Naive thymus-derived CD8-positive, alpha-beta T cell (primary cell): ENCODE measurements at regions not wholly inside any gene's neighbourhood (a gene's known extent, or its start where the extent isn't known, plus 50 kb on each side); places are given as distances from the start of the nearest gene placed in this dataset.
A peak's percentile ranks its signal among the peaks of the same experiment; 100 is the strongest.

Source experiments
- ATAC-seq, 2 donors: fragments of 150-1000 bp; cut with Tn5 transposase in 1 of 2; sonication (Bioruptor Pico), chemical (Tn5 transposase) in 1 of 2; 1 replicate in 1 of 2; 2 replicates in 1 of 2; pipeline ENCODE4 v1.10.0; 2021; ENCODE audit warnings: mild to moderate bottlenecking in 2 of 2, moderate library complexity in 2 of 2
- POLR2A ChIA-PET: fragments of 350-600 bp; sonication (Branson Sonifier 250); formaldehyde crosslinking; loops from one replicate; lab custom pipeline; 2021; ENCODE audit warnings: antibody characterized with exemption; lab: Charles Lee
- DNase-seq, 10 donors: peaks; one replicate each; pipeline versions ENCODE4 v3.0.0 to v3.0.0-alpha.2; 2020 to 2022
- H3K27ac Mint-ChIP-seq, 10 donors: one replicate each; pipeline ENCODE4 v1.8.0; 2020 to 2022; ENCODE audit warnings: mild to moderate bottlenecking in 10 of 10, mixed read lengths in 10 of 10, moderate library complexity in 4 of 10, inconsistent platforms in 1 of 10
- H3K27me3 Mint-ChIP-seq, 5 donors: one replicate each; pipeline ENCODE4 v1.8.0; 2021 to 2022; ENCODE audit warnings: mixed read lengths in 5 of 5
- H3K36me3 Mint-ChIP-seq, 3 donors: one replicate each; pipeline ENCODE4 v1.8.0; 2020 to 2022; ENCODE audit warnings: mixed read lengths in 3 of 3, mild to moderate bottlenecking in 2 of 3, inconsistent platforms in 1 of 3
- H3K4me1 Mint-ChIP-seq, 4 donors: one replicate each; pipeline ENCODE4 v1.8.0; 2021 to 2022; ENCODE audit warnings: mixed read lengths in 4 of 4
- H3K4me3 Mint-ChIP-seq, 10 donors: one replicate each; pipeline ENCODE4 v1.8.0; 2020 to 2022; ENCODE audit warnings: mild to moderate bottlenecking in 10 of 10, mixed read lengths in 10 of 10, moderate library complexity in 6 of 10, inconsistent platforms in 1 of 10
- H3K9me3 Mint-ChIP-seq, 9 donors: one replicate each; pipeline ENCODE4 v1.8.0; 2020 to 2022; ENCODE audit warnings: mixed read lengths in 9 of 9, mild to moderate bottlenecking in 3 of 9, inconsistent platforms in 1 of 9, moderate library complexity in 1 of 9

- ATAC-seq (no peak), DNase-seq (no peak)
- Mint-ChIP-seq H3K36me3 (no peaks in the 10 kb centered on the region), H3K4me1 (peaks cover 0 to 1% (median 0%) of the 10 kb centered on the region in 4 donors), H3K27me3 (peaks cover 11 to 41% (median 30%) of the 10 kb centered on the region in 5 donors), H3K9me3 (no peaks in the 10 kb centered on the region), H3K4me3 (no peak overlapping the region), H3K27ac (peak overlapping the region in 1 of 10 donors; percentile 36)
- POLR2A ChIA-PET = no interaction called here
Observed at GRCh38 chr1:91170571-91170970, 148.7 kb upstream of the ZNF644 start.

DNA sequence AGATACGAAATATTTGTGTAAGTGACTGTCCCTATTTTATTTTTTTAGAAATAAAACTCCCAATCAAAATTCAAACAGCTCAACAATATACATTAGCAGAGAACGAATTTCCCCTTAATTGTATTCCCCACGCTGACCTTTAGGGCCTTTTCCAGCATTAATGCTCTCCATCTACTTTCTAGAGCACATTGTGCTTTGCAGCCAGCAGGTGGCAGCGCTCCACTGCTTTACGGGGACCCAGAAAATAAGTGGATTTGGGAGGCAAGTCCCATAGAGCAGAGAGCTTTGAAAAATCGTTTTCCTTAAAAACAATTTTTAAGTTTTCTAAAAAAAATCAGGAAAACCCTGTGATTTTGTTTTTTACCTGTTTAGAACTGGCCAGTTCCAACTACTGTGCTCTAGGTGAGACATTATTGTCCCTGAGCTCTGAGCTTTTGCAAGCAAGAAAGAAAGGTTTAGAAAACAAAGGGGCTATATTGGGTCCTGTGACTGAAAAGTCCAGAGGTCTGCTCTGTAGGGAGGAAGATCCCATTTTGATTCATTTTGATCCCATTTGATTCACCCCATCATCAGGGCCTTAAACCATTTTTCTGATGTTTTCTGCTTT is 144.4 kb upstream of the ZNF644 start:
- Mint-ChIP-seq H3K4me3 (no peak overlapping the region), H3K9me3 (no peaks in the 10 kb centered on the region), H3K27me3 (peaks cover 0 to 11% (median 7%) of the 10 kb centered on the region in 5 donors), H3K27ac (no peak overlapping the region), H3K36me3 (no peaks in the 10 kb centered on the region), H3K4me1 (peaks cover 0 to 12% (median 2%) of the 10 kb centered on the region in 4 donors)
- ATAC-seq = no peak
- POLR2A ChIA-PET = no interaction called here
- peak in 5 of 10 donors; percentile 6 to 25 (median 15) for DNase-seq

DNA sequence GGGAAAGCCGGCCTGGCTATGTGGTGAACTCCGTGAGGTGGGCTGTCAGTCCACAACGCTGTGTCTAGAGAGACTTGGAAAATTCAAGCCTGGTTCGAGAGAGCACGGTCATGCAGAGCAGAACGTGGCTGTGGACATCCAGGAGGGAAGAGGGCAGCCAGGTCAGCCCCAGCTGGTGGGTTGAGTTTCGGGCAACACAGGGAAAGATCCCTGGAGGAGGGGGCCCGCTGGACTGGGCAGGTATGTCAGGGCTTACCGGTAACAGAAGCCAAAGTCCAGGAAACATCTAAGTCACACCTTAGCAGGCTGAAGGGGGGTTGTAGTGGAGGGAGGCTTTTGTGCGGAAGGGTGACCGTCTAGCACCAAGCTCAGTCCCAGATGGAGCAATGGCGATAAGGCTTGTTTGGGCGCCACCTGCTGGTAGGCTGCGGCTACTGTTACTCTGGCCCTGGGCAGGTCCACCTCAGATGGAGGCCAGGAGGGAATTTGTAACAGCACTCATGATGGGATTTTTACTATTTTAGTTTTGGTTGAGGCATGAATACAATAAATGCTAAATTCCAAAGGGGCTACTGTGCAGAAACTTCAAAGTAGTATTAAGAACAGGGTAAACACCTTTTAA is 143.3 kb upstream of the ZNF644 start:
- POLR2A ChIA-PET = no interaction called here
- peak overlapping the region in 1 of 10 donors; percentile 45 for H3K4me3 Mint-ChIP-seq
- peak overlapping the region in 1 of 10 donors; percentile 83 for H3K27ac Mint-ChIP-seq
- H3K36me3 Mint-ChIP-seq = no peaks in the 10 kb centered on the region
- ATAC-seq = peak; percentile 65 to 83
- no peaks in the 10 kb centered on the region for H3K9me3 Mint-ChIP-seq
- H3K27me3 Mint-ChIP-seq = peaks cover 0 to 11% (median 4%) of the 10 kb centered on the region in 5 donors
- peaks cover 0 to 12% (median 2%) of the 10 kb centered on the region in 4 donors for H3K4me1 Mint-ChIP-seq
- peak; percentile 10 to 71 (median 56) for DNase-seq

GRCh38 chr1:91162613-91163012 is 140.8 kb upstream of the ZNF644 start:
- Mint-ChIP-seq H3K36me3 (no peaks in the 10 kb centered on the region), H3K27ac (no peak overlapping the region), H3K4me3 (no peak overlapping the region), H3K27me3 (peaks cover 0 to 9% (median 3%) of the 10 kb centered on the region in 5 donors), H3K9me3 (no peaks in the 10 kb centered on the region), H3K4me1 (peaks cover 0 to 12% (median under 1%) of the 10 kb centered on the region in 4 donors)
- ATAC-seq = no peak
- POLR2A ChIA-PET = no interaction called here
- no peak for DNase-seq

DNA sequence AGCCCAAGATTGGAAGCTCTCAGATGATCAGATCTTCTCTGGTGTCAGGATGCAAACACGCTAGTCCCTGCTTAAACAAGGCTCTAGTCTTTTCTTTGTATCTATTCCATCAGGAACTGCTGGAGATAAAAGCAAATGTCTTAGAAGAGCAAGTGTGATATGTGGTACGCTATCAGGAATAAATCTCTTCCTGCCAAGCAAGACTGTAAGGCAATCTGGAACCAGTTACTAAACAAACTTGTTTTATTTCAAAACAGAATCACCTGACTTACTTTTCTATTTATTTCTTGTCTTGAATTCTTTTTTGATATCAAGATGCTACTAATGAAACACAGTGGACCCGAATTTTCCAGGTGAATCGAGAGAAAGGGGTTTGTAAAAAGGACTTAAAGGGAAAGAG is 139.9 kb upstream of the ZNF644 start:
- peaks cover 0 to 12% (median under 1%) of the 10 kb centered on the region in 4 donors for H3K4me1 Mint-ChIP-seq

GRCh38 chr1:91161166-91161565 is 139.3 kb upstream of the ZNF644 start:
- ATAC-seq = no peak
- no peak overlapping the region for H3K4me3 Mint-ChIP-seq
- POLR2A ChIA-PET = no interaction called here
- peaks cover 0 to 8% (median 2%) of the 10 kb centered on the region in 5 donors for H3K27me3 Mint-ChIP-seq
- peaks cover 0 to 12% (median under 1%) of the 10 kb centered on the region in 4 donors for H3K4me1 Mint-ChIP-seq
- no peak overlapping the region for H3K27ac Mint-ChIP-seq
- H3K9me3 Mint-ChIP-seq = no peaks in the 10 kb centered on the region
- no peak for DNase-seq
- no peaks in the 10 kb centered on the region for H3K36me3 Mint-ChIP-seq

More for the DNA sequence above, 139.9 kb upstream of the ZNF644 start:
- no peaks in the 10 kb centered on the region for H3K36me3 Mint-ChIP-seq
- POLR2A ChIA-PET = no interaction called here
- H3K9me3 Mint-ChIP-seq = no peaks in the 10 kb centered on the region
- ATAC-seq (no peak), DNase-seq (no peak)
- H3K27ac Mint-ChIP-seq = no peak overlapping the region
- H3K27me3 Mint-ChIP-seq = peaks cover 0 to 5% (median 0%) of the 10 kb centered on the region in 5 donors
- H3K4me3 Mint-ChIP-seq = no peak overlapping the region

- Mint-ChIP-seq H3K27me3 (peaks cover 0 to 13% (median 4%) of the 10 kb centered on the region in 5 donors), H3K9me3 (no peaks in the 10 kb centered on the region), H3K27ac (no peak overlapping the region), H3K4me3 (no peak overlapping the region), H3K4me1 (peaks cover 0 to 12% (median under 1%) of the 10 kb centered on the region in 4 donors), H3K36me3 (no peaks in the 10 kb centered on the region)
- POLR2A ChIA-PET = no interaction called here
- ATAC-seq (no peak), DNase-seq (no peak)
Observed at GRCh38 chr1:91160363-91161075, 138.7 kb upstream of the ZNF644 start.

GRCh38 chr1:91153341-91153740 is 131.5 kb upstream of the ZNF644 start:
- Mint-ChIP-seq H3K4me1 (no peaks in the 10 kb centered on the region), H3K9me3 (no peaks in the 10 kb centered on the region), H3K27me3 (peaks cover 0 to 27% (median 4%) of the 10 kb centered on the region in 5 donors), H3K4me3 (no peak overlapping the region), H3K27ac (no peak overlapping the region), H3K36me3 (no peaks in the 10 kb centered on the region)
- no peak for ATAC-seq
- no peak for DNase-seq
- POLR2A ChIA-PET = no interaction called here

- H3K36me3 Mint-ChIP-seq = no peaks in the 10 kb centered on the region
- no peaks in the 10 kb centered on the region for H3K4me1 Mint-ChIP-seq
- ATAC-seq = no peak
- POLR2A ChIA-PET = no interaction called here
- H3K4me3 Mint-ChIP-seq = no peak overlapping the region
- H3K27me3 Mint-ChIP-seq = peaks cover 0 to 27% (median 4%) of the 10 kb centered on the region in 5 donors
- no peaks in the 10 kb centered on the region for H3K9me3 Mint-ChIP-seq
- no peak for DNase-seq
- no peak overlapping the region for H3K27ac Mint-ChIP-seq
Observed at GRCh38 chr1:91152331-91152730, 130.5 kb upstream of the ZNF644 start.

DNA sequence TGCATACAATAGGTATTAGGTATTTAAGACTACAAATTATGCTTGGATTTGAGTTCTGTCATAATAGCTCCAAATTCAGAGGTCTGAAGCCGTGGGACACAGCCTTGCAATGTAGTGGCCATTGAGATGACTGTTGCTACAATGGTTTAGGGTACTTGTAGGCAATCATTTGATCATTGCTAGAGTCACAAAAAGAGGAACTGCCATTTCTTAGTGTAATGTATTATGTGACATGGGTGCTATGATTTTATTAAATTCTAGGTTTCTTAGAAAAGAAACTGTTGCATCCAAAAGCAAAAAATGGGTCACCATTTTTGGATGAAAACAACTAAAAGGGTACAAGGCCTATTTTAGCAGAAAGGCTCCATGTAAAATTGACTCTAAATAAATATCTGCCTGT is 129.9 kb upstream of the ZNF644 start:
- DNase-seq (no peak), ATAC-seq (no peak)
- no peak overlapping the region for H3K27ac Mint-ChIP-seq
- H3K9me3 Mint-ChIP-seq = no peaks in the 10 kb centered on the region
- no peaks in the 10 kb centered on the region for H3K4me1 Mint-ChIP-seq
- H3K27me3 Mint-ChIP-seq = peaks cover 0 to 24% (median 4%) of the 10 kb centered on the region in 5 donors
- POLR2A ChIA-PET = no interaction called here
- no peak overlapping the region for H3K4me3 Mint-ChIP-seq
- no peaks in the 10 kb centered on the region for H3K36me3 Mint-ChIP-seq

DNA sequence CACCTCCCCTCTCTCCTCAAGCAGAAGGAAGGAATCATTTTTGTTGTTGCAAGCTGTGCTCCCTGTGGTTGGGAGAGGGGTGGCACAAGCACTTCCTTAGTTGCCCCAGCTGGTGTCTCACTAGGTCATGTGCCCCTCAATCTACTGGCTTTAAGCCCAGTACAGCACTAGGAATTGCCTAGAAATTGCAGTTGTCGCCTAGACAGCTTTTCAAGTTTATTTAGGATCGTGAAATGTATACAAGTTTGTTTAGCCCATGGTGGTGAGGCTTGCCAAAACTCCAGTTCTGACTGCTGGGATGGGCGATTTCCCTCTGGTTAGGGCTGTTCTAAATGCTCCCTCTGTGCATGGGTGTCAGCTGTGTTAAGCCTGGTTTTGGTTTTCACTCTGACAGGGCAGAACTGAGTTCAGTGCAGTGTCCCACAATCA is 126.8 kb upstream of the ZNF644 start:
- Mint-ChIP-seq H3K9me3 (no peaks in the 10 kb centered on the region), H3K4me3 (no peak overlapping the region), H3K27ac (no peak overlapping the region), H3K36me3 (no peaks in the 10 kb centered on the region), H3K4me1 (no peaks in the 10 kb centered on the region), H3K27me3 (peaks cover 0 to 5% (median 4%) of the 10 kb centered on the region in 5 donors)
- POLR2A ChIA-PET = no interaction called here
- no peak for ATAC-seq
- DNase-seq = no peak

DNA sequence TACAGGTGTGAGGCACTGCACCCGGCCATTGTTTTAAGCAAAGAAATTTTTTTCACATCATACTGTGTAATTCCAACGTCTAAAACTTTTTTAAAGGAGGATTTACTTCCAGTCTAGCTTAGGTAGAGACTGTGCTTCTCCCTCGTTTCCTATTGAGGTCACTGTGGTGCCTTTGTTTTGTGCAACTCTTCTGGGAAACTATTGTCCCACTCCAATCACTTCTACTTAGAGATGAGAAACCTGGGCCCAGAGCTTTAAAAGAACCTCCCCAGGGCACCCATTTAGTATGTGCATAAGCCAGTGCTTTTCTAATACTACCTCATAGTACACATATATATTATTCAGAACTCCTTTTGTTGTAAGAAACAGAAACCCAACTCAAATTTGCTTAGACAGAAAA is 120.0 kb upstream of the ZNF644 start:
- peaks cover 0 to 3% (median 3%) of the 10 kb centered on the region in 5 donors for H3K27me3 Mint-ChIP-seq
- H3K27ac Mint-ChIP-seq = no peak overlapping the region
- no peaks in the 10 kb centered on the region for H3K4me1 Mint-ChIP-seq

DNA sequence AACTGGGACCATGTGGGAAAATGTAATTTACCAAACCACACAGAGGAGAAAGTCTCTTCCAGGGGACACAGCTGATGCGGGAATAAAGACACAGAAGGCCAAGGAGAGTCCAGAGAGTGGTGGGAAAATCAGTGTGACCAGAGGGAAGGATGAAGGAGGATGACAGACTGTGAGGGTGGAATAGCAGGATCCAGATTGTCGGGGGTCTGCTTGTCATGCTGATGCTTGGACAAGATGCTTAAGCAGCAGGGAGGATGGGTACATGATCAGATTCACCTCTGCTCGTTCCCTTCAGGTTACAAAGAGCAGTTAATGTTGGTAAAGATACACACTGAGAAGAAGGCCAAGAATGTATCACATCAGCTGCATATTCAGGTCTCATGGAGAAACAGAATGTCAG is 117.1 kb upstream of the ZNF644 start:
- H3K4me1 Mint-ChIP-seq = no peaks in the 10 kb centered on the region
- no peak overlapping the region for H3K4me3 Mint-ChIP-seq
- no peak overlapping the region for H3K27ac Mint-ChIP-seq
- POLR2A ChIA-PET = no interaction called here
- H3K36me3 Mint-ChIP-seq = no peaks in the 10 kb centered on the region
- no peak for ATAC-seq
- no peaks in the 10 kb centered on the region for H3K9me3 Mint-ChIP-seq
- H3K27me3 Mint-ChIP-seq = peaks cover 0 to 7% (median 4%) of the 10 kb centered on the region in 5 donors
- DNase-seq = no peak

More for the DNA sequence above, 120.0 kb upstream of the ZNF644 start:
- no peak for DNase-seq
- no peak overlapping the region for H3K4me3 Mint-ChIP-seq
- no peaks in the 10 kb centered on the region for H3K36me3 Mint-ChIP-seq
- no peak for ATAC-seq
- no peaks in the 10 kb centered on the region for H3K9me3 Mint-ChIP-seq
- POLR2A ChIA-PET = no interaction called here
